Cerebellar cortex (tissue), 1 donor: ENCODE measurements at regions not wholly inside any gene's neighbourhood (a gene's known extent, or its start where the extent isn't known, plus 50 kb on each side); places are given as distances from the start of the nearest gene placed in this dataset.
A peak's percentile ranks its signal among the peaks of the same experiment; 100 is the strongest.

Experiments used
- DNase-seq: peaks from one replicate; pipeline ENCODE4 v3.0.0-alpha.2; 2015; ENCODE audit warnings: low spot score

DNA sequence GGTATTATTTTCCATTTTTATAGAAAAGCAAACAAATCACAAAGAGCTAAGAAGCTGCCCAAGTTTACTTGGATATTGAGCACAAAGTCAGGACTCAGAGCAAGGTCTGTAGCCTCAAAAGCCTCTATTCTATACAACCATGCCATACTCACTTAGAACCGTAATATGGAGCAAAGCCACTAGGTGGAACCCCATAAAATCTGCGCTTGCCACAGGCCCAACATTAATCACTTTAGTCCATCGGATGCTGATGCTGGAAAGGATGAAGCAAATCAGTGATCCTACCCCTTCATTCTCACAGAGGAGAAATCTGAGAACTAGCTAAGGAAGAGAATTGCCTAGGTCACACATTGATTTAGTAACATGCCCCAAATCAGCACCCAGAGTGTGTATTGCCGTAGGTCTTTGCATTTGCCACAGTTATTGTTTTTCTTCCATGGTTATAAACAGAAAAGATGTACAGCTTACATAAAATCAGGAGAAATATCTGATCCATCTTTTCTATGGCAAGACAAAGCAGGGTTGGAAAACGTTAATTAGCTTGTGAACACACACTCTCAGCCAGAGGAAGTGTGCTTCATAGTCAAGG lies 56.7 kb upstream of the RAB38 start:
- DNase-seq, result peak; percentile 6

DNA sequence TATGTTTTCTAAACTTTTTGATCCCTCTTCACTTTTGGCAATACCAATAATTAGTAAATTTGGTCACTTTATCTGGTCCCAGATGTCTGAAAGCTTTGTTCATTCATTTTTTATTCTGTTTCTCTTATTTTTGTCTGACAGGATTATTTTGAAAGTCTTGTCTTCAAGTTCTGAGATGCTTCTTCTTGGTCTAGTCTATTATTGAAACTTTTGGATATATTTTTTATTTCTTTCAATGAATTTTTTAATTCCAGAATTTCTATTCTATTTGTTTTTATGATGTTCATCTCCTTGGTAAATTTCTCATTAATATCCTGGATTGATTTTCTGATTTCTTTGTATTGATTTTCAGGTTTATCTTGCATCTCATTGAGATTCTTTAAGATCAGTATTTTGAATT lies 54.1 kb upstream of the RAB38 start:
- DNase-seq, result no peak
